SK-N-SH treated with all-trans-retinoic acid at 6 μM for 48 hours (cell line): ENCODE measurements at regions not wholly inside any gene's neighbourhood (a gene's known extent, or its start where the extent isn't known, plus 50 kb on each side); places are given as distances from the start of the nearest gene placed in this dataset.

Experiments used
- ATAC-seq: fragments of 200-7000 bp; cut with Tn5 transposase; 3 replicates; pipeline ENCODE4 v1.9.1; 2020; ENCODE audit warnings: mild to moderate bottlenecking, moderate library complexity
- ARNTL ChIP-seq: fragments of 450-650 bp; formaldehyde crosslinking; IDR thresholded peaks from 2 replicates; pipeline ENCODE4 v1.5.0; 2020; ENCODE audit warnings: low read depth, mild to moderate bottlenecking, moderate library complexity, borderline replicate concordance
- BACH2 ChIP-seq: fragments of 250-450 bp; sonication (Bioruptor Pico); IDR thresholded peaks from 2 replicates; pipeline ENCODE4 v1.9.0; 2021; ENCODE audit warnings: mild to moderate bottlenecking, borderline replicate concordance
- CSDC2 ChIP-seq: fragments of 250-450 bp; sonication (Bioruptor Pico); IDR thresholded peaks from 2 replicates; pipeline ENCODE4 v1.5.0; 2020; ENCODE audit warnings: mild to moderate bottlenecking, moderate library complexity
- ESRRG ChIP-seq: fragments of 250-450 bp; sonication (Bioruptor Pico); IDR thresholded peaks from 2 replicates; pipeline ENCODE4 v1.6.1; 2021; ENCODE audit warnings: mild to moderate bottlenecking
- GLIS3 ChIP-seq: fragments of 250-450 bp; sonication (Bioruptor Pico); IDR thresholded peaks from 2 replicates; pipeline ENCODE4 v1.5.0; 2020; ENCODE audit warnings: mild to moderate bottlenecking, moderate library complexity
- ISL1 ChIP-seq: fragments of 250-450 bp; sonication (Bioruptor Pico); IDR thresholded peaks from 2 replicates; pipeline ENCODE4 v2.1.2; 2022; ENCODE audit warnings: mild to moderate bottlenecking, moderate library complexity
- OSR1 ChIP-seq: fragments of 250-450 bp; sonication (Bioruptor Pico); IDR thresholded peaks from 2 replicates; pipeline ENCODE4 v1.8.0; 2022; ENCODE audit warnings: moderate library complexity, mild to moderate bottlenecking, inconsistent platforms
- RARB ChIP-seq: fragments of 250-450 bp; sonication (Bioruptor Pico); IDR thresholded peaks from 2 replicates; pipeline ENCODE4 v1.8.0; 2021; ENCODE audit warnings: mild to moderate bottlenecking, moderate library complexity
- SNAI2 ChIP-seq: fragments of 250-450 bp; sonication (Bioruptor Pico); IDR thresholded peaks from 2 replicates; pipeline ENCODE4 v1.5.0; 2020; ENCODE audit warnings: mild to moderate bottlenecking, moderate library complexity
- TCF4 ChIP-seq: fragments of 250-450 bp; sonication (Bioruptor Pico); IDR thresholded peaks from 2 replicates; pipeline ENCODE4 v1.8.0; 2021; ENCODE audit warnings: mild to moderate bottlenecking, moderate library complexity, borderline replicate concordance
- TOX ChIP-seq: fragments of 250-450 bp; sonication (Bioruptor Pico); IDR thresholded peaks from 2 replicates; pipeline ENCODE4 v1.8.0; 2021; ENCODE audit warnings: mild to moderate bottlenecking, moderate library complexity, borderline replicate concordance
- ZC3H10 ChIP-seq: fragments of 250-450 bp; sonication (Bioruptor Pico); IDR thresholded peaks from 2 replicates; pipeline ENCODE4 v1.5.1; 2021; ENCODE audit warnings: mild to moderate bottlenecking, moderate library complexity
- ZFP3 ChIP-seq: fragments of 250-450 bp; sonication (Bioruptor Pico); IDR thresholded peaks from 2 replicates; pipeline ENCODE4 v1.5.0; 2020; ENCODE audit warnings: mild to moderate bottlenecking, moderate library complexity
- ZFP30 ChIP-seq: fragments of 450-650 bp; formaldehyde crosslinking; IDR thresholded peaks from 2 replicates; pipeline ENCODE4 v1.5.0; 2022; ENCODE audit warnings: mild to moderate bottlenecking, moderate library complexity
- ZNF565 ChIP-seq: fragments of 450-650 bp; formaldehyde crosslinking; conservative IDR thresholded peaks from 2 replicates; pipeline ENCODE4 v1.5.0; 2020; ENCODE audit warnings: low read depth, mild to moderate bottlenecking, moderate library complexity
- ZNF70 ChIP-seq: fragments of 450-650 bp; formaldehyde crosslinking; IDR thresholded peaks from 2 replicates; pipeline ENCODE4 v1.5.0; 2020; ENCODE audit warnings: mild to moderate bottlenecking, moderate library complexity
- TF ChIP-seq, protein P1 (sequence below): fragments of 250-450 bp; sonication (Bioruptor Pico); IDR thresholded peaks from 2 replicates; pipeline ENCODE4 v1.5.0; 2020; ENCODE audit warnings: mild to moderate bottlenecking, moderate library complexity
- TF ChIP-seq, protein P2 (sequence below): fragments of 250-450 bp; sonication (Bioruptor Pico); IDR thresholded peaks from 2 replicates; pipeline ENCODE4 v1.8.0; 2020; ENCODE audit warnings: mild to moderate bottlenecking, moderate library complexity, borderline replicate concordance
- TF ChIP-seq, protein P3 (sequence below): fragments of 250-450 bp; sonication (Bioruptor Pico); IDR thresholded peaks from 2 replicates; pipeline ENCODE4 v1.8.0; 2021; ENCODE audit warnings: low read depth, mild to moderate bottlenecking, moderate library complexity, borderline replicate concordance
- TF ChIP-seq, protein P4 (sequence below): fragments of 250-450 bp; sonication (Bioruptor Pico); IDR thresholded peaks from 2 replicates; pipeline ENCODE4 v1.5.1; 2021; ENCODE audit warnings: mild to moderate bottlenecking, moderate library complexity
- TF ChIP-seq, protein P5 (sequence below): fragments of 250-450 bp; sonication (Bioruptor Pico); IDR thresholded peaks from 2 replicates; pipeline ENCODE4 v1.5.1; 2020; ENCODE audit warnings: low read depth, mild to moderate bottlenecking, moderate library complexity

DNA sequence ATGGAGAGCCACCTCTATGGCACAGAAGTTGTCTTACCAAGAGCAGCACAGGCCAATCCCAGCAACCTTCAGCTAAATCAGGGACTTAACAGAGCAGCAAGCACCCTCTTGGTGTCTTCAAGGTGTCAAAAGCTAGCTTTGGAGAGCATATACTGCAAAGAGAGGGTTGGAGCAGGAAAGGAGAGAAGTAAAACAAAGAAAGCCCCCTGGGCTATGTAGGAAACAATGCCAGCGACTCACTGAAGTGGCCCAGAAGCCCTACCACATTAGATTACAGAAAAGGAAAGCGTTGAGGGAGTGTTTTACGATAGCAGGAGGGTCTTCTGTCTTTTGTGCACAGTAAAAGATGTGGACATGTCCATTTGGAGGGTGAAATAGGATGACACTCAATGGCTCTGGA lies 233.4 kb downstream of the MREG start:
- TF ChIP-seq ZFP3 (CRISPR knock-in tag): no peak
- TF ChIP-seq ARNTL (CRISPR knock-in tag): no peak
- TF ChIP-seq TOX (CRISPR knock-in tag): no peak
- TF ChIP-seq ZFP30: no peak
- TF ChIP-seq GLIS3 (CRISPR knock-in tag): no peak
- TF ChIP-seq, protein P1, sequence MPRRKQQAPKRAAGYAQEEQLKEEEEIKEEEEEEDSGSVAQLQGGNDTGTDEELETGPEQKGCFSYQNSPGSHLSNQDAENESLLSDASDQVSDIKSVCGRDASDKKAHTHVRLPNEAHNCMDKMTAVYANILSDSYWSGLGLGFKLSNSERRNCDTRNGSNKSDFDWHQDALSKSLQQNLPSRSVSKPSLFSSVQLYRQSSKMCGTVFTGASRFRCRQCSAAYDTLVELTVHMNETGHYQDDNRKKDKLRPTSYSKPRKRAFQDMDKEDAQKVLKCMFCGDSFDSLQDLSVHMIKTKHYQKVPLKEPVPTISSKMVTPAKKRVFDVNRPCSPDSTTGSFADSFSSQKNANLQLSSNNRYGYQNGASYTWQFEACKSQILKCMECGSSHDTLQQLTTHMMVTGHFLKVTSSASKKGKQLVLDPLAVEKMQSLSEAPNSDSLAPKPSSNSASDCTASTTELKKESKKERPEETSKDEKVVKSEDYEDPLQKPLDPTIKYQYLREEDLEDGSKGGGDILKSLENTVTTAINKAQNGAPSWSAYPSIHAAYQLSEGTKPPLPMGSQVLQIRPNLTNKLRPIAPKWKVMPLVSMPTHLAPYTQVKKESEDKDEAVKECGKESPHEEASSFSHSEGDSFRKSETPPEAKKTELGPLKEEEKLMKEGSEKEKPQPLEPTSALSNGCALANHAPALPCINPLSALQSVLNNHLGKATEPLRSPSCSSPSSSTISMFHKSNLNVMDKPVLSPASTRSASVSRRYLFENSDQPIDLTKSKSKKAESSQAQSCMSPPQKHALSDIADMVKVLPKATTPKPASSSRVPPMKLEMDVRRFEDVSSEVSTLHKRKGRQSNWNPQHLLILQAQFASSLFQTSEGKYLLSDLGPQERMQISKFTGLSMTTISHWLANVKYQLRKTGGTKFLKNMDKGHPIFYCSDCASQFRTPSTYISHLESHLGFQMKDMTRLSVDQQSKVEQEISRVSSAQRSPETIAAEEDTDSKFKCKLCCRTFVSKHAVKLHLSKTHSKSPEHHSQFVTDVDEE (CRISPR knock-in tag): no peak
- TF ChIP-seq ZC3H10: no peak
- TF ChIP-seq OSR1 (CRISPR knock-in tag): no peak
- no peak for TF ChIP-seq CSDC2
- TF ChIP-seq RARB (CRISPR knock-in tag): no peak
- TF ChIP-seq, protein P2, sequence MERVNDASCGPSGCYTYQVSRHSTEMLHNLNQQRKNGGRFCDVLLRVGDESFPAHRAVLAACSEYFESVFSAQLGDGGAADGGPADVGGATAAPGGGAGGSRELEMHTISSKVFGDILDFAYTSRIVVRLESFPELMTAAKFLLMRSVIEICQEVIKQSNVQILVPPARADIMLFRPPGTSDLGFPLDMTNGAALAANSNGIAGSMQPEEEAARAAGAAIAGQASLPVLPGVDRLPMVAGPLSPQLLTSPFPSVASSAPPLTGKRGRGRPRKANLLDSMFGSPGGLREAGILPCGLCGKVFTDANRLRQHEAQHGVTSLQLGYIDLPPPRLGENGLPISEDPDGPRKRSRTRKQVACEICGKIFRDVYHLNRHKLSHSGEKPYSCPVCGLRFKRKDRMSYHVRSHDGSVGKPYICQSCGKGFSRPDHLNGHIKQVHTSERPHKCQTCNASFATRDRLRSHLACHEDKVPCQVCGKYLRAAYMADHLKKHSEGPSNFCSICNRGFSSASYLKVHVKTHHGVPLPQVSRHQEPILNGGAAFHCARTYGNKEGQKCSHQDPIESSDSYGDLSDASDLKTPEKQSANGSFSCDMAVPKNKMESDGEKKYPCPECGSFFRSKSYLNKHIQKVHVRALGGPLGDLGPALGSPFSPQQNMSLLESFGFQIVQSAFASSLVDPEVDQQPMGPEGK (CRISPR knock-in tag): no peak
- TF ChIP-seq, protein P3, sequence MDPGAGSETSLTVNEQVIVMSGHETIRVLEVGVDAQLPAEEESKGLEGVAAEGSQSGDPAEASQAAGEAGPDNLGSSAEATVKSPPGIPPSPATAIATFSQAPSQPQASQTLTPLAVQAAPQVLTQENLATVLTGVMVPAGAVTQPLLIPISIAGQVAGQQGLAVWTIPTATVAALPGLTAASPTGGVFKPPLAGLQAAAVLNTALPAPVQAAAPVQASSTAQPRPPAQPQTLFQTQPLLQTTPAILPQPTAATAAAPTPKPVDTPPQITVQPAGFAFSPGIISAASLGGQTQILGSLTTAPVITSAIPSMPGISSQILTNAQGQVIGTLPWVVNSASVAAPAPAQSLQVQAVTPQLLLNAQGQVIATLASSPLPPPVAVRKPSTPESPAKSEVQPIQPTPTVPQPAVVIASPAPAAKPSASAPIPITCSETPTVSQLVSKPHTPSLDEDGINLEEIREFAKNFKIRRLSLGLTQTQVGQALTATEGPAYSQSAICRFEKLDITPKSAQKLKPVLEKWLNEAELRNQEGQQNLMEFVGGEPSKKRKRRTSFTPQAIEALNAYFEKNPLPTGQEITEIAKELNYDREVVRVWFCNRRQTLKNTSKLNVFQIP (CRISPR knock-in tag): no peak
- TF ChIP-seq BACH2: no peak
- TF ChIP-seq, all 23 proteins: peak for 0
- no peak for ATAC-seq

DNA sequence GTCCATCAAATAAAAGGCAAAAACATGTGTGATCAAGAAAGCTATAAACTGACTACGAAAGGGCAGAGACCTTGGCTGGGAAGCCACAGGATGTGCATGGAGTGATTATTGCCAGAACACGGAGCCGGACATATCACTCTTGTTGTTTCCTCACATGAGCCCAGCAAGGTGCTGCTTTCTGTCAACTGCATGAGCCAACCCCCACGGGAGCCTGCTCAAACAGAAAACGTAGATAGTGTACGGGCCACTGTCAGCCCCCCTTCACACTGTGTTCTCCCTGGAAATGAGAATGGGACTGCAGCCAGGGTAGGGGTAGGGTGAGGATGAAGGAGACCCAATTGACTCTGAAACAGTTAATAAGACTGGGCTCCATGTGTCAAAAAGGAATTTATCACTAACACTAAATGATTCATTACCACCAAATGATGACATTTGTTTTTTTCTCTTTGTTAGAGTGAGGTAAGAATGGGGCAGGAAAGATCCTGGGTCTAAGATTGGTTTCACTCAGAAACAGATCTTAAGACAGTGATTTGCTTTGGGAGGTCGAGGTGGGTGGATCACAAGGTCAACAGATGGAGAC lies 235.8 kb downstream of the MREG start:
- ATAC-seq: no peak
- TF ChIP-seq TOX (CRISPR knock-in tag): no peak
- TF ChIP-seq, protein P4, sequence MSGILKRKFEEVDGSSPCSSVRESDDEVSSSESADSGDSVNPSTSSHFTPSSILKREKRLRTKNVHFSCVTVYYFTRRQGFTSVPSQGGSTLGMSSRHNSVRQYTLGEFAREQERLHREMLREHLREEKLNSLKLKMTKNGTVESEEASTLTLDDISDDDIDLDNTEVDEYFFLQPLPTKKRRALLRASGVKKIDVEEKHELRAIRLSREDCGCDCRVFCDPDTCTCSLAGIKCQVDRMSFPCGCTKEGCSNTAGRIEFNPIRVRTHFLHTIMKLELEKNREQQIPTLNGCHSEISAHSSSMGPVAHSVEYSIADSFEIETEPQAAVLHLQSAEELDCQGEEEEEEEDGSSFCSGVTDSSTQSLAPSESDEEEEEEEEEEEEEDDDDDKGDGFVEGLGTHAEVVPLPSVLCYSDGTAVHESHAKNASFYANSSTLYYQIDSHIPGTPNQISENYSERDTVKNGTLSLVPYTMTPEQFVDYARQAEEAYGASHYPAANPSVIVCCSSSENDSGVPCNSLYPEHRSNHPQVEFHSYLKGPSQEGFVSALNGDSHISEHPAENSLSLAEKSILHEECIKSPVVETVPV (CRISPR knock-in tag): no peak
- no peak for TF ChIP-seq ZNF565
- no peak for TF ChIP-seq CSDC2
- no peak for TF ChIP-seq ZFP3 (CRISPR knock-in tag)
- TF ChIP-seq SNAI2 (CRISPR knock-in tag): no peak
- no peak for TF ChIP-seq BACH2
- TF ChIP-seq RARB (CRISPR knock-in tag): no peak
- TF ChIP-seq, protein P1 (CRISPR knock-in tag): no peak
- TF ChIP-seq, protein P5, sequence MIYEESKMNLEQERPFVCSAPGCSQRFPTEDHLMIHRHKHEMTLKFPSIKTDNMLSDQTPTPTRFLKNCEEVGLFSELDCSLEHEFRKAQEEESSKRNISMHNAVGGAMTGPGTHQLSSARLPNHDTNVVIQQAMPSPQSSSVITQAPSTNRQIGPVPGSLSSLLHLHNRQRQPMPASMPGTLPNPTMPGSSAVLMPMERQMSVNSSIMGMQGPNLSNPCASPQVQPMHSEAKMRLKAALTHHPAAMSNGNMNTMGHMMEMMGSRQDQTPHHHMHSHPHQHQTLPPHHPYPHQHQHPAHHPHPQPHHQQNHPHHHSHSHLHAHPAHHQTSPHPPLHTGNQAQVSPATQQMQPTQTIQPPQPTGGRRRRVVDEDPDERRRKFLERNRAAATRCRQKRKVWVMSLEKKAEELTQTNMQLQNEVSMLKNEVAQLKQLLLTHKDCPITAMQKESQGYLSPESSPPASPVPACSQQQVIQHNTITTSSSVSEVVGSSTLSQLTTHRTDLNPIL (CRISPR knock-in tag): no peak
- TF ChIP-seq ISL1 (CRISPR knock-in tag): no peak
- TF ChIP-seq TCF4 (CRISPR knock-in tag): no peak
- TF ChIP-seq, protein P2 (CRISPR knock-in tag): no peak
- no peak for TF ChIP-seq OSR1 (CRISPR knock-in tag)
- no peak for TF ChIP-seq GLIS3 (CRISPR knock-in tag)
- TF ChIP-seq, protein P3 (CRISPR knock-in tag): no peak
- no peak for TF ChIP-seq ZNF70 (CRISPR knock-in tag)
- TF ChIP-seq ESRRG (CRISPR knock-in tag): no peak
- no peak for TF ChIP-seq ARNTL (CRISPR knock-in tag)
- TF ChIP-seq, all 23 proteins: peak for 0
